ENCODE measurements at regions not wholly inside any gene's neighbourhood (a gene's known extent, or its start where the extent isn't known, plus 50 kb on each side); places are given as distances from the start of the nearest gene placed in this dataset.

- no peaks in the 10 kb centered on the region for H3K4me1 ChIP-seq (ENCODE audit: control insufficient read depth, low read length)
- no peak overlapping the region for H3K27ac ChIP-seq (ENCODE audit: low read depth, low read length)
- no peaks in the 10 kb centered on the region for H3K9me2 ChIP-seq (replicated peaks; ENCODE audit: control insufficient read depth, low read length)
- H3K79me2 ChIP-seq (ENCODE audit: control insufficient read depth, low read length), result no peaks in the 10 kb centered on the region
- H4K20me1 ChIP-seq (ENCODE audit: control insufficient read depth, insufficient read depth, low read depth, low read length), result no peaks in the 10 kb centered on the region
- H3K4me2 ChIP-seq (ENCODE audit: low read length), result no peak overlapping the region
- no peaks in the 10 kb centered on the region for H3F3A ChIP-seq (ENCODE audit: control insufficient read depth, insufficient read depth)
- no peaks in the 10 kb centered on the region for H3K27me3 ChIP-seq (ENCODE audit: control insufficient read depth, low read length)
- no peak for TF ChIP-seq EZH2phosphoT487 (IDR thresholded peaks at IDR 0.05; ENCODE audit: borderline replicate concordance, low read length)
- no peak for TF ChIP-seq CTCF (IDR thresholded peaks at IDR 0.05; ENCODE audit: low read depth, low read length, poor library complexity, severe bottlenecking)
- H3K4me3 ChIP-seq (ENCODE audit: low read length), result no peak overlapping the region
- no peaks in the 10 kb centered on the region for H3K36me3 ChIP-seq (ENCODE audit: control insufficient read depth, low read length)
- no peaks in the 10 kb centered on the region for H3K9me3 ChIP-seq (ENCODE audit: control insufficient read depth, insufficient read depth, low read length)
Observed at GRCh38 chr14:42778984-42779383, 1172.3 kb downstream of the LRFN5 start.

DNA sequence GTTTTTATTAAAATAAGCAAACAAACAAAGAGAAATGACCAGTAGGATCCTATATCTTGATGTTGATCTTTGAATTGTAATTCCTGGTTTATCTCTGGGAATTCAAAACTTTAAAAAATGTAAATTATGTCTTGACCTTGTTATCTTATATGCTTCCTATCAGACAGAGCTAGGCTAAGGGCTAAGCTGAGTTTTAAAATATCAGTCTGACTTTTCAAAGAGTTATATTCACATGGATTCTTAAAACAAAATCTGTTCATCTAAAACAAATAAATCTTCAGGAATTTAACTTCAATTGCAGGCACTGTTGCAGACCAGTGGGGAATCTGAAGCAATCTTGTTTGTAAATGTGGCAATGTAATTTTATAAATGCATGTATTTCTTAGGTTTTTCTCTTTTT lies 1144.1 kb downstream of the LRFN5 start:
- H3K27me3 ChIP-seq (ENCODE audit: control insufficient read depth, low read length), result no peaks in the 10 kb centered on the region
- H3K4me3 ChIP-seq (ENCODE audit: low read length), result no peak overlapping the region
- H4K20me1 ChIP-seq (ENCODE audit: control insufficient read depth, insufficient read depth, low read depth, low read length), result no peaks in the 10 kb centered on the region
- H3K27ac ChIP-seq (ENCODE audit: low read depth, low read length), result no peak overlapping the region
- no peak for TF ChIP-seq EZH2phosphoT487 (IDR thresholded peaks at IDR 0.05; ENCODE audit: borderline replicate concordance, low read length)
- TF ChIP-seq CTCF (IDR thresholded peaks at IDR 0.05; ENCODE audit: low read depth, low read length, poor library complexity, severe bottlenecking), result no peak
- no peaks in the 10 kb centered on the region for H3K4me1 ChIP-seq (ENCODE audit: control insufficient read depth, low read length)
- H3K9me2 ChIP-seq (replicated peaks; ENCODE audit: control insufficient read depth, low read length), result no peaks in the 10 kb centered on the region
- H3K36me3 ChIP-seq (ENCODE audit: control insufficient read depth, low read length), result no peaks in the 10 kb centered on the region
- H3K4me2 ChIP-seq (ENCODE audit: low read length), result no peak overlapping the region
- H3K79me2 ChIP-seq (ENCODE audit: control insufficient read depth, low read length), result no peaks in the 10 kb centered on the region
- no peaks in the 10 kb centered on the region for H3F3A ChIP-seq (ENCODE audit: control insufficient read depth, insufficient read depth)
- H3K9me3 ChIP-seq (ENCODE audit: control insufficient read depth, insufficient read depth, low read length), result no peaks in the 10 kb centered on the region

DNA sequence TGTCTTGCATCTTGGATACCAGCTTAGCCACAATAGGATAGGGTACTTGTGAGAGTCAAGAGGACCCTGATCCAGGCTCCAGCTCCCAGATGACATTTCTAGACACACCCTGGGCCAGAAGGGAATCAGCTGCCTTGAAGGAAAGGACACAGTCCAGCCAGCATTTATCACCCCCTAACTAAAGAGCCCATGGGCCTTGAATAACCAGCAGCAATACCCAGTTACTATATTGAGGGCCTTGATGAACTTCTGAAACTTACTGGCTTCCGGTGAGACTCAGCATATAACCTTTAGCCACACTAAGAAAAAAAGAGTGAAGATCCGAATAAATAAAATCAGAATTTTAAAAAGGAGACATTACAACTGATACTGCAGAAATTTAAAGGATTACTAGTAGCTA lies 1135.4 kb downstream of the LRFN5 start:
- Histone ChIP-seq H3K27me3 (ENCODE audit: control insufficient read depth, low read length) (no peaks in the 10 kb centered on the region), H3K79me2 (ENCODE audit: control insufficient read depth, low read length) (no peaks in the 10 kb centered on the region), H3K4me1 (ENCODE audit: control insufficient read depth, low read length) (no peaks in the 10 kb centered on the region), H3F3A (ENCODE audit: control insufficient read depth, insufficient read depth) (no peaks in the 10 kb centered on the region), H3K36me3 (ENCODE audit: control insufficient read depth, low read length) (no peaks in the 10 kb centered on the region), H3K27ac (ENCODE audit: low read depth, low read length) (no peak overlapping the region), H4K20me1 (ENCODE audit: control insufficient read depth, insufficient read depth, low read depth, low read length) (no peaks in the 10 kb centered on the region), H3K9me2 (replicated peaks; ENCODE audit: control insufficient read depth, low read length) (no peaks in the 10 kb centered on the region), H3K4me2 (ENCODE audit: low read length) (no peak overlapping the region), H3K9me3 (ENCODE audit: control insufficient read depth, insufficient read depth, low read length) (no peaks in the 10 kb centered on the region), H3K4me3 (ENCODE audit: low read length) (no peak overlapping the region)
- no peak for TF ChIP-seq CTCF (IDR thresholded peaks at IDR 0.05; ENCODE audit: low read depth, low read length, poor library complexity, severe bottlenecking)
- TF ChIP-seq EZH2phosphoT487 (IDR thresholded peaks at IDR 0.05; ENCODE audit: borderline replicate concordance, low read length), result no peak

DNA sequence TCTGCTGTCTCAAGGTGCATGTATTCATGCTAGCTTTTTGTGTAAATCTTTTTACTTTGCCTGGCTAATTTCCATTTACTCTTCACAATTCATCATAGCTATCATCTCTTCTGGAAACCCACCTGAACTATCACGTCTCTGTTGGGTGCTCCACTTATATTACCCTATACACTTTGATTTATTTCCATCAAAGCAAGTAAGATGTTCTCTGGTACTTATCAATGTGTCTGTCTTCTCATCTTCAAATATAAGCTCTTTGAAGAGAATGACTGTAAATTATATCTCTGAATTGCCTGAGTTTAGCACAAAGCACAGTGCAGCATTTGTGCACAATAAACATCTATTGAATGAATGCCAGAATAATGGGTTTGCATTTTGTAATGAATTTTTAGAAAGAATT lies 1129.7 kb downstream of the LRFN5 start:
- Histone ChIP-seq H3K4me1 (ENCODE audit: control insufficient read depth, low read length) (no peaks in the 10 kb centered on the region), H3K36me3 (ENCODE audit: control insufficient read depth, low read length) (no peaks in the 10 kb centered on the region), H3K9me2 (replicated peaks; ENCODE audit: control insufficient read depth, low read length) (no peaks in the 10 kb centered on the region), H3K79me2 (ENCODE audit: control insufficient read depth, low read length) (no peaks in the 10 kb centered on the region), H3K9me3 (ENCODE audit: control insufficient read depth, insufficient read depth, low read length) (no peaks in the 10 kb centered on the region), H3K27ac (ENCODE audit: low read depth, low read length) (no peak overlapping the region), H3F3A (ENCODE audit: control insufficient read depth, insufficient read depth) (no peaks in the 10 kb centered on the region), H4K20me1 (ENCODE audit: control insufficient read depth, insufficient read depth, low read depth, low read length) (no peaks in the 10 kb centered on the region), H3K27me3 (ENCODE audit: control insufficient read depth, low read length) (no peaks in the 10 kb centered on the region), H3K4me2 (ENCODE audit: low read length) (no peak overlapping the region), H3K4me3 (ENCODE audit: low read length) (no peak overlapping the region)
- TF ChIP-seq EZH2phosphoT487 (IDR thresholded peaks at IDR 0.05; ENCODE audit: borderline replicate concordance, low read length), result no peak
- no peak for TF ChIP-seq CTCF (IDR thresholded peaks at IDR 0.05; ENCODE audit: low read depth, low read length, poor library complexity, severe bottlenecking)
